IMR-90 (cell line): ENCODE measurements at regions not wholly inside any gene's neighbourhood (a gene's known extent, or its start where the extent isn't known, plus 50 kb on each side); places are given as distances from the start of the nearest gene placed in this dataset.

Experiments used
- ATAC-seq: fragments of 200-7000 bp; cut with Tn5 transposase; 2 replicates; pipeline ENCODE4 v1.9.1; 2020; ENCODE audit warnings: low read depth, mild to moderate bottlenecking, moderate library complexity
- BruUV-seq: library from RNA; stranded (reverse); fragments of 400-500 nt; replicated peaks from 2 replicates; lab custom pipeline; 2021; lab: Mats Ljungman, UMichigan
- CTCF ChIA-PET: fragments of 300-600 bp; formaldehyde crosslinking; extraction: SDS; loops from one replicate; lab custom pipeline; 2021; ENCODE audit warnings: antibody characterized with exemption; lab: Yijun Ruan, JAX
- POLR2A ChIA-PET: fragments of 300-600 bp; sonication (Branson Sonifier 250); formaldehyde crosslinking; loops from one replicate; lab custom pipeline; 2022; ENCODE audit warnings: antibody characterized with exemption; ENCODE audit not compliant: unreplicated experiment; lab: Charles Lee
- DNase-seq: peaks from one replicate; pipeline ENCODE4 v3.0.0; 2013
- H2AFZ ChIP-seq: replicated peaks from 2 replicates; pipeline ENCODE3; 2013; ENCODE audit warnings: low read length, mild to moderate bottlenecking; ENCODE audit not compliant: poor library complexity
- H2AK5ac ChIP-seq: 2 replicates; pipeline ENCODE4 v1.6.1; 2013; ENCODE audit warnings: low read depth, low read length, inconsistent platforms
- H2AK9ac ChIP-seq: replicated peaks from 2 replicates; pipeline ENCODE3; 2013; ENCODE audit warnings: mild to moderate bottlenecking, low read depth, low read length, moderate library complexity; ENCODE audit not compliant: poor library complexity
- H2BK120ac ChIP-seq: 2 replicates; pipeline ENCODE4 v1.6.1; 2013; ENCODE audit warnings: low read depth, low read length, inconsistent platforms
- H2BK15ac ChIP-seq: 3 replicates; pipeline ENCODE4 v1.6.1; 2013; ENCODE audit warnings: low read depth, low read length, inconsistent platforms
- H2BK20ac ChIP-seq: 2 replicates; pipeline ENCODE4 v1.6.1; 2013; ENCODE audit warnings: low read depth, mild to moderate bottlenecking, inconsistent platforms, low read length, moderate library complexity
- H2BK5ac ChIP-seq: 2 replicates; pipeline ENCODE4 v1.6.1; 2013; ENCODE audit warnings: mild to moderate bottlenecking, low read depth, low read length, inconsistent platforms; ENCODE audit not compliant: poor library complexity, severe bottlenecking
- H3K14ac ChIP-seq: replicated peaks from 2 replicates; pipeline ENCODE4 v1.6.1; 2013; ENCODE audit warnings: low read depth, low read length, inconsistent platforms
- H3K18ac ChIP-seq: 2 replicates; pipeline ENCODE4 v1.6.1; 2013; ENCODE audit warnings: low read depth, low read length, control low read depth
- H3K23ac ChIP-seq: 2 replicates; pipeline ENCODE4 v1.6.1; 2013; ENCODE audit warnings: low read depth, low read length, inconsistent platforms
- H3K27ac ChIP-seq: 2 replicates; pipeline ENCODE4 v1.5.1; 2013; ENCODE audit warnings: mild to moderate bottlenecking, control low read depth, low read length; ENCODE audit not compliant: insufficient read depth
- H3K27me3 ChIP-seq: 2 replicates; pipeline ENCODE4 v1.6.1; 2013; ENCODE audit warnings: low read length; ENCODE audit not compliant: control insufficient read depth, insufficient read depth
- H3K36me3 ChIP-seq: 2 replicates; pipeline ENCODE4 v1.6.1; 2013; ENCODE audit warnings: low read length, mixed read lengths; ENCODE audit not compliant: control insufficient read depth, insufficient read depth
- H3K4ac ChIP-seq: 2 replicates; pipeline ENCODE4 v1.6.1; 2013; ENCODE audit warnings: low read depth, low read length, inconsistent platforms
- H3K4me1 ChIP-seq: 2 replicates; pipeline ENCODE4 v1.6.1; 2013; ENCODE audit warnings: low read length, mixed read lengths; ENCODE audit not compliant: control insufficient read depth, insufficient read depth
- H3K4me2 ChIP-seq: 2 replicates; pipeline ENCODE4 v1.6.1; 2013; ENCODE audit warnings: low read depth, mild to moderate bottlenecking, control low read depth, low read length, moderate library complexity
- H3K4me3 ChIP-seq: 2 replicates; pipeline ENCODE4 v1.5.1; 2013; ENCODE audit warnings: low read depth, mild to moderate bottlenecking, control low read depth, low read length, moderate library complexity; ENCODE audit not compliant: insufficient read depth
- H3K56ac ChIP-seq: 2 replicates; pipeline ENCODE4 v1.6.1; 2013; ENCODE audit warnings: low read length, inconsistent platforms; ENCODE audit not compliant: insufficient read depth; ENCODE audit errors: extremely low read depth
- H3K79me1 ChIP-seq, 2 experiments: 2 replicates each; pipeline ENCODE4 v1.6.1; 2013; ENCODE audit warnings: low read length in 2 of 2, inconsistent platforms in 1 of 2, low read depth in 1 of 2
- H3K9ac ChIP-seq: 2 replicates; pipeline ENCODE4 v1.6.1; 2013; ENCODE audit warnings: low read depth, low read length, control low read depth
- H3K9me1 ChIP-seq: 2 replicates; pipeline ENCODE4 v1.6.1; 2013; ENCODE audit warnings: low read length, inconsistent platforms; ENCODE audit not compliant: insufficient read depth
- H3K9me3 ChIP-seq: 2 replicates; pipeline ENCODE4 v1.6.1; 2013; ENCODE audit warnings: low read length; ENCODE audit not compliant: control insufficient read depth, insufficient read depth
- H4K20me1 ChIP-seq: 2 replicates; pipeline ENCODE4 v1.6.1; 2013; ENCODE audit warnings: low read length, inconsistent platforms; ENCODE audit not compliant: insufficient read depth
- H4K5ac ChIP-seq: 2 replicates; pipeline ENCODE4 v1.6.1; 2013; ENCODE audit warnings: mild to moderate bottlenecking, low read depth, low read length, control low read depth
- H4K8ac ChIP-seq, 2 experiments: 2 replicates each; pipeline ENCODE4 v1.6.1; 2013; ENCODE audit warnings: low read depth in 2 of 2, low read length in 2 of 2, control low read depth in 1 of 2, inconsistent platforms in 1 of 2
- H4K91ac ChIP-seq: 2 replicates; pipeline ENCODE4 v1.6.1; 2013; ENCODE audit warnings: low read depth, low read length, inconsistent platforms; ENCODE audit not compliant: insufficient read depth
- BHLHE40 ChIP-seq: fragments of 150-350 bp; IDR thresholded peaks from 2 replicates; pipeline ENCODE4 v1.6.1; 2016; ENCODE audit warnings: mild to moderate bottlenecking, low read depth, low read length
- CEBPB ChIP-seq: IDR thresholded peaks from 2 replicates; pipeline ENCODE4 v1.6.1; 2012; ENCODE audit warnings: low read depth, low read length, improper control_type of control experiment
- CHD1 ChIP-seq: IDR thresholded peaks from 2 replicates; pipeline ENCODE4 v1.6.1; 2012; ENCODE audit warnings: low read depth, low read length, improper control_type of control experiment
- CTCF ChIP-seq: conservative IDR thresholded peaks from 2 replicates; pipeline ENCODE4 v1.5.1; 2012; ENCODE audit warnings: mild to moderate bottlenecking, low read depth, low read length, improper control_type of control experiment
- ELK1 ChIP-seq: fragments of 150-350 bp; IDR thresholded peaks from 2 replicates; pipeline ENCODE4 v1.6.1; 2016; ENCODE audit warnings: low read depth, mild to moderate bottlenecking, low read length, moderate library complexity, borderline replicate concordance
- FOS ChIP-seq: fragments of 150-350 bp; IDR thresholded peaks from 2 replicates; pipeline ENCODE4 v1.6.1; 2016; ENCODE audit warnings: low read depth, low read length
- MAFK ChIP-seq: IDR thresholded peaks from 2 replicates; pipeline ENCODE4 v1.6.1; 2012; ENCODE audit warnings: low read depth, low read length, improper control_type of control experiment
- MAZ ChIP-seq: IDR thresholded peaks from 2 replicates; pipeline ENCODE4 v1.6.1; 2012; ENCODE audit warnings: low read depth, mild to moderate bottlenecking, low read length, improper control_type of control experiment, moderate library complexity, borderline replicate concordance
- MXI1 ChIP-seq: IDR thresholded peaks from 2 replicates; pipeline ENCODE4 v1.6.1; 2012; ENCODE audit warnings: low read depth, mild to moderate bottlenecking, low read length, moderate library complexity, borderline replicate concordance
- NFE2L2 ChIP-seq: fragments of 150-350 bp; IDR thresholded peaks from 2 replicates; pipeline ENCODE4 v1.6.1; 2016; ENCODE audit warnings: low read depth, mild to moderate bottlenecking, low read length
- POLR2A ChIP-seq: IDR thresholded peaks from 2 replicates; pipeline ENCODE4 v1.6.1; 2012; ENCODE audit warnings: mild to moderate bottlenecking, low read depth, low read length
- RAD21 ChIP-seq: IDR thresholded peaks from 2 replicates; pipeline ENCODE4 v1.6.1; 2012; ENCODE audit warnings: low read length, improper control_type of control experiment
- RCOR1 ChIP-seq: IDR thresholded peaks from 2 replicates; pipeline ENCODE4 v1.6.1; 2012; ENCODE audit warnings: mild to moderate bottlenecking, low read length, improper control_type of control experiment; ENCODE audit not compliant: insufficient replicate concordance
- RFX5 ChIP-seq: IDR thresholded peaks from 2 replicates; pipeline ENCODE4 v1.8.0; 2012; ENCODE audit warnings: low read depth, mild to moderate bottlenecking, low read length, moderate library complexity
- SMC3 ChIP-seq: fragments of 150-350 bp; IDR thresholded peaks from 2 replicates; pipeline ENCODE4 v1.6.1; 2016; ENCODE audit warnings: low read depth, mild to moderate bottlenecking, antibody characterized with exemption, low read length, moderate library complexity
- USF2 ChIP-seq: fragments of 150-350 bp; IDR thresholded peaks from 2 replicates; pipeline ENCODE4 v1.6.1; 2017; ENCODE audit warnings: mild to moderate bottlenecking, antibody characterized with exemption, low read length, low read depth
- WGBS, 2 experiments: methylation state at CpG; one replicate each; pipeline versions ENCODE4 v1.1.5 to v1.1.7; 2013; ENCODE audit warnings: missing lambda C conversion rate in 2 of 2; ENCODE audit not compliant: insufficient read length in 1 of 2; ENCODE audit errors: extremely low coverage in 2 of 2; 5-methylcytosine and 5-hydroxymethylcytosine counted together
- dilution Hi-C: fragments of 300-500 bp; cut with HindIII; formaldehyde crosslinking; loops from one replicate; pipeline ENCODE4 v1.14.3; 2018; ENCODE audit warnings: low sequenced_read_pairs; ENCODE audit not compliant: unreplicated experiment
- in situ Hi-C: fragments of 300-500 bp; cut with MboI; formaldehyde crosslinking; loops from 3 replicates; pipeline ENCODE4 v1.14.3; 2019; ENCODE audit warnings: low sequenced_read_pairs, inconsistent platforms, mixed read lengths
- intact Hi-C: fragments of 100-400 bp; cut with micrococcal nuclease; formaldehyde crosslinking; loops from 2 replicates; pipeline ENCODE4 v1.10.0; 2022

GRCh38 chr1:17883136-17883535 lies 128.0 kb downstream of the ACTL8 start:
- peaks cover 10% of the 10 kb centered on the region for H3K9me1 ChIP-seq
- no peaks in the 10 kb centered on the region for H3K79me1 ChIP-seq
- CTCF ChIA-PET = no interaction called here
- H3K23ac ChIP-seq = no peak overlapping the region
- peaks cover 5% of the 10 kb centered on the region; the same call in 1 of the 2 replicates for H3K27me3 ChIP-seq
- no peak overlapping the region for H2BK20ac ChIP-seq
- BruUV-seq = no TSS peak
- intact Hi-C loops = no loop called here
- H4K91ac ChIP-seq = no peak overlapping the region
- H2AFZ ChIP-seq = no peak overlapping the region
- TF ChIP-seq CHD1 = no peak
- no peak for TF ChIP-seq SMC3
- no peak for TF ChIP-seq RCOR1
- no peak for TF ChIP-seq CEBPB
- no peak for TF ChIP-seq ELK1
- no peak for TF ChIP-seq POLR2A
- TF ChIP-seq BHLHE40 = no peak
- TF ChIP-seq NFE2L2 = no peak
- no peak for TF ChIP-seq MAZ
- TF ChIP-seq MXI1 = no peak
- no peak for TF ChIP-seq MAFK
- no peak for TF ChIP-seq RFX5
- no peak for TF ChIP-seq FOS
- TF ChIP-seq CTCF = no peak
- no peak for TF ChIP-seq USF2
- TF ChIP-seq RAD21 = no peak
- dilution Hi-C loops = no loop called here
- H3K4me2 ChIP-seq = no peak overlapping the region
- no peak overlapping the region for H4K8ac ChIP-seq
- H4K5ac ChIP-seq = no peak overlapping the region
- no peak overlapping the region for H2AK5ac ChIP-seq
- H3K4ac ChIP-seq = no peak overlapping the region
- POLR2A ChIA-PET = no interaction called here
- H2BK120ac ChIP-seq = no peak overlapping the region
- H2AK9ac ChIP-seq = no peak overlapping the region
- no peak overlapping the region for H3K18ac ChIP-seq
- H3K4me1 ChIP-seq = peaks cover 13% of the 10 kb centered on the region
- in situ Hi-C loops = no loop called here
- H4K20me1 ChIP-seq = no peaks in the 10 kb centered on the region
- H3K9me3 ChIP-seq = no peaks in the 10 kb centered on the region
- DNase-seq (no peak), ATAC-seq (no peak)
- H3K27ac ChIP-seq = no peak overlapping the region
- H3K14ac ChIP-seq = no peak overlapping the region
- H3K36me3 ChIP-seq = no peaks in the 10 kb centered on the region
- H3K4me3 ChIP-seq = no peak overlapping the region
- no peak overlapping the region for H2BK5ac ChIP-seq
- H2BK15ac ChIP-seq = no peak overlapping the region
- 100% methylated on average over 1 of the region's 5 CpGs; no CpG with 5 or more reads in 1 of the 2 experiments for WGBS, 2 experiments
- H3K56ac ChIP-seq = no peak overlapping the region
- H3K9ac ChIP-seq = no peak overlapping the region
